ENCODE measurements at regions not wholly inside any gene's neighbourhood (a gene's known extent, or its start where the extent isn't known, plus 50 kb on each side); places are given as distances from the start of the nearest gene placed in this dataset.

- ChIA-PET POLR2A (ENCODE audit: partially characterized antibody) (no interaction called here), CTCF (ENCODE audit: partially characterized antibody) (interaction anchor here (1.7 kb wide), 1 partner anchor 10 kb away, joined by 6 read pairs; no protein-coding TSS in a partner anchor)
- DNase-seq (ENCODE audit: low read depth in 1 of 2, low spot score in 2 of 2) (no peak), FAIRE-seq (no peak)
- no peak overlapping the region for H3K27ac ChIP-seq (ENCODE audit: low read depth, low read length)
- H3K79me2 ChIP-seq (ENCODE audit: control insufficient read depth in 1 of 2, insufficient read depth in 2 of 2, low read length in 2 of 2) = peaks cover 0 to 3% of the 10 kb centered on the region in 2 experiments; a peak in 1 of 4 replicates
- no peak overlapping the region for H3K18ac ChIP-seq (ENCODE audit: extremely low read depth, low read length)
- H2AK5ac ChIP-seq (ENCODE audit: low read depth, low read length) = peak overlapping the region; percentile 99
- H2BK15ac ChIP-seq (ENCODE audit: low read length) = peak overlapping the region; percentile 21; the same call in 1 of the 2 replicates
- no peak overlapping the region; the same call in 1 of the 2 replicates for H2BK20ac ChIP-seq (ENCODE audit: low read length)
- no peaks in the 10 kb centered on the region; the same call in 1 of the 2 replicates for H3K23me2 ChIP-seq (ENCODE audit: low read depth, low read length)
- no peak overlapping the region for H3K4me3 ChIP-seq (ENCODE audit: extremely low read depth in 1 of 4, insufficient read depth in 2 of 4, low read depth in 3 of 4, low read length in 4 of 4)
- H3K79me1 ChIP-seq (ENCODE audit: low read depth, low read length) = no peaks in the 10 kb centered on the region
- H2BK5ac ChIP-seq (ENCODE audit: low read depth, low read length) = peak overlapping the region; percentile 76; the same call in 1 of the 2 replicates
- peak overlapping the region; percentile 44 for H4K91ac ChIP-seq (replicated peaks; ENCODE audit: insufficient read length, low read length)
- no peaks in the 10 kb centered on the region; a peak in 1 of 8 replicates for H3K36me3 ChIP-seq (ENCODE audit: control insufficient read depth in 2 of 4, insufficient read depth in 4 of 4, low read length in 3 of 4)
- H2AFZ ChIP-seq (ENCODE audit: low read length) = no peak overlapping the region
- no peak overlapping the region for H4K5ac ChIP-seq (ENCODE audit: insufficient read length, low read depth, low read length)
- H3K23ac ChIP-seq (ENCODE audit: insufficient read length) = no peak overlapping the region
- H3K14ac ChIP-seq (ENCODE audit: insufficient read length) = no peak overlapping the region
- H3K56ac ChIP-seq (replicated peaks; ENCODE audit: insufficient read length, low read depth, low read length) = no peak overlapping the region
- 89 to 100% methylated on average over 1 to 6 of the region's 7 CpGs for WGBS, 2 experiments (ENCODE audit: extremely low coverage in 1 of 2, insufficient coverage in 1 of 2, insufficient read length in 1 of 2, insufficient replicate concordance in 2 of 2, low coverage in 1 of 2, low lambda C conversion rate in 2 of 2, missing lambda C conversion rate in 1 of 2)
- no peak overlapping the region for H3K4me2 ChIP-seq (ENCODE audit: insufficient read depth in 1 of 2, low read depth in 2 of 2, low read length in 2 of 2)
- H3K27me3 ChIP-seq (replicated peaks in 1 of 4; ENCODE audit: control insufficient read depth in 3 of 4, extremely low read depth in 1 of 4, insufficient read depth in 3 of 4, low read length in 3 of 4) = no peaks in the 10 kb centered on the region
- no peaks in the 10 kb centered on the region for H3K4me1 ChIP-seq (replicated peaks in 1 of 4; ENCODE audit: control insufficient read depth in 3 of 4, insufficient read depth in 4 of 4, low read length in 3 of 4)
- no peak overlapping the region for H3K9ac ChIP-seq (replicated peaks in 1 of 4; ENCODE audit: extremely low read depth in 1 of 4, low read depth in 3 of 4, low read length in 3 of 4)
- H4K20me1 ChIP-seq (replicated peaks in 1 of 2; ENCODE audit: control insufficient read depth in 1 of 2, insufficient read depth in 2 of 2, low read length in 2 of 2) = peaks cover 0 to 9% of the 10 kb centered on the region in 2 experiments
- peak overlapping the region; percentile 47 for H3K4ac ChIP-seq (replicated peaks; ENCODE audit: insufficient read length, low read depth, low read length)
- H2BK12ac ChIP-seq (ENCODE audit: low read depth, low read length) = peak overlapping the region; percentile 60; the same call in 1 of the 2 replicates
- H2BK120ac ChIP-seq (replicated peaks; ENCODE audit: low read depth, low read length) = no peak overlapping the region
- no peaks in the 10 kb centered on the region for H3K9me3 ChIP-seq (ENCODE audit: insufficient read depth in 2 of 2, low read depth in 1 of 2, low read length in 1 of 2)
- no peak overlapping the region for H4K8ac ChIP-seq (ENCODE audit: extremely low read depth, insufficient read depth, low read length)
- TF ChIP-seq EP300 (IDR thresholded peaks at IDR 0.05; ENCODE audit: borderline replicate concordance in 1 of 2, low read depth in 2 of 2, low read length in 2 of 2) (no peak), HDAC6 (IDR thresholded peaks at IDR 0.05; ENCODE audit: low read depth, low read length) (no peak), POLR2AphosphoS5 (IDR thresholded peaks at IDR 0.05; ENCODE audit: low read depth, low read length) (no peak), CTCF (IDR thresholded peaks at IDR 0.05; ENCODE audit: control extremely low read depth in 1 of 3, insufficient read depth in 1 of 3, low read depth in 1 of 3, low read length in 3 of 3) (no peak), TBP (IDR thresholded peaks at IDR 0.05; ENCODE audit: low read depth, low read length) (no peak), EZH2 (IDR thresholded peaks at IDR 0.05; ENCODE audit: low read depth, low read length, severe bottlenecking) (no peak), JUN (IDR thresholded peaks at IDR 0.05; ENCODE audit: low read depth, low read length) (no peak), MAX (IDR thresholded peaks at IDR 0.05) (no peak), TAF7 (optimal IDR thresholded peaks at IDR 0.05; ENCODE audit: borderline replicate concordance, low read depth, low read length) (no peak), RXRA (IDR thresholded peaks at IDR 0.05; ENCODE audit: insufficient read depth, low read depth, low read length) (no peak)
These were observed 66.6 kb upstream of the TIAM1 start for GRCh38 chr21:31410499-31411131.
